ENCODE measurements at regions not wholly inside any gene's neighbourhood (a gene's known extent, or its start where the extent isn't known, plus 50 kb on each side); places are given as distances from the start of the nearest gene placed in this dataset.
"Not testable (repeated sequence)": the region's sequence is repeated elsewhere in the genome, so short reads cannot be mapped to it uniquely, and the experiment has no call there.

GRCh38 chr3:182651461-182651860 is 141.8 kb upstream of the ATP11B start:
- Histone ChIP-seq H3K4me3 (ENCODE audit: low read depth, low read length) (no peak overlapping the region), H3K23ac (ENCODE audit: low read length) (no peak overlapping the region), H4K91ac (ENCODE audit: low read depth, low read length) (no peak overlapping the region), H2BK120ac (ENCODE audit: insufficient read depth, low read length, poor library complexity) (no peak overlapping the region), H2AFZ (ENCODE audit: insufficient read depth, low read length, poor library complexity) (no peak overlapping the region), H3K4ac (ENCODE audit: low read depth, low read length) (no peak overlapping the region), H2BK5ac (ENCODE audit: low read depth, low read length, poor library complexity) (no peak overlapping the region), H3K9me3 (ENCODE audit: insufficient read depth, low read depth, low read length) (no peaks in the 10 kb centered on the region), H3K27ac (ENCODE audit: low read depth, low read length) (no peak overlapping the region), H3K27me3 (ENCODE audit: insufficient read depth, low read length) (no peaks in the 10 kb centered on the region), H4K8ac (ENCODE audit: low read depth, low read length) (no peak overlapping the region), H3K4me1 (ENCODE audit: control insufficient read depth in 1 of 2, insufficient read depth in 2 of 2, low read length in 2 of 2) (peaks cover 2% of the 10 kb centered on the region in 2 experiments), H4K12ac (ENCODE audit: low read depth, low read length) (no peak overlapping the region), H2BK12ac (ENCODE audit: low read length) (no peak overlapping the region), H3K79me1 (ENCODE audit: low read length) (no peaks in the 10 kb centered on the region), H3K18ac (ENCODE audit: low read length) (no peak overlapping the region), H2AK5ac (ENCODE audit: low read length) (no peak overlapping the region), H3K36me3 (ENCODE audit: control insufficient read depth in 1 of 2, insufficient read depth in 2 of 2, low read length in 2 of 2) (no peaks in the 10 kb centered on the region), H3K79me2 (ENCODE audit: control insufficient read depth, insufficient read depth, low read length, poor library complexity) (no peaks in the 10 kb centered on the region), H3K4me2 (ENCODE audit: low read length) (no peak overlapping the region), H3K14ac (ENCODE audit: low read length) (no peak overlapping the region), H3K9ac (ENCODE audit: low read length) (no peak overlapping the region)
- no CpG with 5 or more reads among the region's 8 CpGs for WGBS (ENCODE audit: extremely low coverage, insufficient coverage, insufficient read length)
- no peak for DNase-seq

GRCh38 chr3:182653065-182653464 is 140.2 kb upstream of the ATP11B start:
- H2BK12ac ChIP-seq (ENCODE audit: low read length), result not testable (repeated sequence)
- no CpG with 5 or more reads among the region's 1 CpG for WGBS (ENCODE audit: extremely low coverage, insufficient coverage, insufficient read length)

GRCh38 chr3:182668541-182668940 is 124.8 kb upstream of the ATP11B start:
- H3K79me2 ChIP-seq (ENCODE audit: control insufficient read depth, insufficient read depth, low read length, poor library complexity), result no peaks in the 10 kb centered on the region
- H3K4me3 ChIP-seq (ENCODE audit: low read depth, low read length), result no peak overlapping the region
- no peaks in the 10 kb centered on the region for H3K4me1 ChIP-seq (ENCODE audit: control insufficient read depth in 1 of 2, insufficient read depth in 2 of 2, low read length in 2 of 2)
- no peak overlapping the region for H4K8ac ChIP-seq (ENCODE audit: low read depth, low read length)
- H3K4ac ChIP-seq (ENCODE audit: low read depth, low read length), result no peak overlapping the region
- H3K14ac ChIP-seq (ENCODE audit: low read length), result no peak overlapping the region
- no peaks in the 10 kb centered on the region for H3K36me3 ChIP-seq (ENCODE audit: control insufficient read depth in 1 of 2, insufficient read depth in 2 of 2, low read length in 2 of 2)
- no peak for DNase-seq
- H3K9me3 ChIP-seq (ENCODE audit: insufficient read depth, low read depth, low read length), result no peaks in the 10 kb centered on the region
- WGBS (ENCODE audit: extremely low coverage, insufficient coverage, insufficient read length), result no CpG with 5 or more reads among the region's 3 CpGs
- no peaks in the 10 kb centered on the region for H3K27me3 ChIP-seq (ENCODE audit: insufficient read depth, low read length)
- H4K12ac ChIP-seq (ENCODE audit: low read depth, low read length), result no peak overlapping the region
- H2BK120ac ChIP-seq (ENCODE audit: insufficient read depth, low read length, poor library complexity), result no peak overlapping the region
- H4K91ac ChIP-seq (ENCODE audit: low read depth, low read length), result no peak overlapping the region
- no peak overlapping the region for H3K4me2 ChIP-seq (ENCODE audit: low read length)
- H2BK12ac ChIP-seq (ENCODE audit: low read length), result no peak overlapping the region
- H2BK5ac ChIP-seq (ENCODE audit: low read depth, low read length, poor library complexity), result no peak overlapping the region
- no peaks in the 10 kb centered on the region for H3K79me1 ChIP-seq (ENCODE audit: low read length)
- no peak overlapping the region for H3K9ac ChIP-seq (ENCODE audit: low read length)
- no peak overlapping the region for H3K27ac ChIP-seq (ENCODE audit: low read depth, low read length)
- H2AFZ ChIP-seq (ENCODE audit: insufficient read depth, low read length, poor library complexity), result no peak overlapping the region
- no peak overlapping the region for H3K18ac ChIP-seq (ENCODE audit: low read length)
- no peak overlapping the region for H2AK5ac ChIP-seq (ENCODE audit: low read length)
- no peak overlapping the region for H3K23ac ChIP-seq (ENCODE audit: low read length)

More at GRCh38 chr3:182653065-182653464, 140.2 kb upstream of the ATP11B start:
- H2BK120ac ChIP-seq (ENCODE audit: insufficient read depth, low read length, poor library complexity); H3K27me3 ChIP-seq (ENCODE audit: insufficient read depth, low read length); H4K8ac ChIP-seq (ENCODE audit: low read depth, low read length); H2BK5ac ChIP-seq (ENCODE audit: low read depth, low read length, poor library complexity); H3K79me1 ChIP-seq (ENCODE audit: low read length); H3K79me2 ChIP-seq (ENCODE audit: control insufficient read depth, insufficient read depth, low read length, poor library complexity); H3K27ac ChIP-seq (ENCODE audit: low read depth, low read length); H4K12ac ChIP-seq (ENCODE audit: low read depth, low read length); H3K4me1 ChIP-seq (ENCODE audit: control insufficient read depth in 1 of 2, insufficient read depth in 2 of 2, low read length in 2 of 2); H3K9ac ChIP-seq (ENCODE audit: low read length); H2AK5ac ChIP-seq (ENCODE audit: low read length); H3K4me3 ChIP-seq (ENCODE audit: low read depth, low read length); H3K18ac ChIP-seq (ENCODE audit: low read length); H3K4me2 ChIP-seq (ENCODE audit: low read length); H3K4ac ChIP-seq (ENCODE audit: low read depth, low read length); H3K9me3 ChIP-seq (ENCODE audit: insufficient read depth, low read depth, low read length); H3K36me3 ChIP-seq (ENCODE audit: control insufficient read depth in 1 of 2, insufficient read depth in 2 of 2, low read length in 2 of 2); H3K23ac ChIP-seq (ENCODE audit: low read length); H2AFZ ChIP-seq (ENCODE audit: insufficient read depth, low read length, poor library complexity); DNase-seq; H4K91ac ChIP-seq (ENCODE audit: low read depth, low read length); H3K14ac ChIP-seq (ENCODE audit: low read length): not testable (repeated sequence)

- Histone ChIP-seq H2BK120ac (ENCODE audit: insufficient read depth, low read length, poor library complexity) (no peak overlapping the region), H3K79me2 (ENCODE audit: control insufficient read depth, insufficient read depth, low read length, poor library complexity) (no peaks in the 10 kb centered on the region), H2BK12ac (ENCODE audit: low read length) (no peak overlapping the region), H3K23ac (ENCODE audit: low read length) (no peak overlapping the region), H3K4ac (ENCODE audit: low read depth, low read length) (no peak overlapping the region), H4K12ac (ENCODE audit: low read depth, low read length) (no peak overlapping the region), H3K18ac (ENCODE audit: low read length) (no peak overlapping the region), H3K27ac (ENCODE audit: low read depth, low read length) (no peak overlapping the region), H4K8ac (ENCODE audit: low read depth, low read length) (no peak overlapping the region), H2AK5ac (ENCODE audit: low read length) (no peak overlapping the region), H4K91ac (ENCODE audit: low read depth, low read length) (no peak overlapping the region), H3K4me2 (ENCODE audit: low read length) (no peak overlapping the region), H3K4me1 (ENCODE audit: control insufficient read depth in 1 of 2, insufficient read depth in 2 of 2, low read length in 2 of 2) (no peaks in the 10 kb centered on the region), H3K27me3 (ENCODE audit: insufficient read depth, low read length) (no peaks in the 10 kb centered on the region), H3K36me3 (ENCODE audit: control insufficient read depth in 1 of 2, insufficient read depth in 2 of 2, low read length in 2 of 2) (no peaks in the 10 kb centered on the region), H2BK5ac (ENCODE audit: low read depth, low read length, poor library complexity) (no peak overlapping the region), H3K9ac (ENCODE audit: low read length) (no peak overlapping the region), H2AFZ (ENCODE audit: insufficient read depth, low read length, poor library complexity) (no peak overlapping the region), H3K4me3 (ENCODE audit: low read depth, low read length) (no peak overlapping the region), H3K14ac (ENCODE audit: low read length) (no peak overlapping the region), H3K79me1 (ENCODE audit: low read length) (no peaks in the 10 kb centered on the region), H3K9me3 (ENCODE audit: insufficient read depth, low read depth, low read length) (no peaks in the 10 kb centered on the region)
- DNase-seq, result no peak
Measured at GRCh38 chr3:182668974-182669373, 124.3 kb upstream of the ATP11B start.
